GM12865 (cell line): ENCODE measurements at regions not wholly inside any gene's neighbourhood (a gene's known extent, or its start where the extent isn't known, plus 50 kb on each side); places are given as distances from the start of the nearest gene placed in this dataset.
"Not testable (repeated sequence)": the region's sequence is repeated elsewhere in the genome, so short reads cannot be mapped to it uniquely, and the experiment has no call there.

Source experiments
- DNase-seq: peaks from one replicate; pipeline ENCODE4 v3.0.0; 2010; ENCODE audit warnings: low read depth
- H3K4me3 ChIP-seq: 2 replicates; pipeline ENCODE4 v1.5.1; 2011; ENCODE audit warnings: mild to moderate bottlenecking, low read depth, low read length, control low read depth
- TF ChIP-seq, protein P1 (sequence below): IDR thresholded peaks from 2 replicates; pipeline ENCODE4 v1.5.1; 2011; ENCODE audit warnings: low read length, control low read depth, low read depth, inconsistent platforms; ENCODE audit not compliant: insufficient read depth; ENCODE audit errors: missing control alignments

DNA sequence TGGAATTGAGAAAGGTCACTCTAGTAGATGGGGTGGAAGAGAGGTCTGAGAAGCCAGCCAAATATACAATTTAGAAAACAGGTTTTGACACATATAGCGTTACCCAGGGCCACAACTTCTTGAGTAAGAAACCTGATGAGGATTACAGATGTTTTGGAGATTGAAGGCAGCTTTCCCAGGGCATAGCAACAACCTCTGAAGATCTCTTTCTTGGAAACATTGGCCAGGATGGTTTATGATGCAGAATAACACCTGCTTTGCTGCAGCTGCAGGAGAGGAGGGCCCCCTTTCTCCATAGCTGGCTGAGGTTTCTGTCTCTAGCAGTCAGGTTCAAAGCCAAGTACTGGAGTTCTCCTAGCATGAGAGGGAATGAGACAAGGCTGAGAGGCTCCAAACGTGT is 75.1 kb upstream of the NUP50 start:
- no peak for DNase-seq
- H3K4me3 ChIP-seq, result no peak overlapping the region
- TF ChIP-seq, protein P1, sequence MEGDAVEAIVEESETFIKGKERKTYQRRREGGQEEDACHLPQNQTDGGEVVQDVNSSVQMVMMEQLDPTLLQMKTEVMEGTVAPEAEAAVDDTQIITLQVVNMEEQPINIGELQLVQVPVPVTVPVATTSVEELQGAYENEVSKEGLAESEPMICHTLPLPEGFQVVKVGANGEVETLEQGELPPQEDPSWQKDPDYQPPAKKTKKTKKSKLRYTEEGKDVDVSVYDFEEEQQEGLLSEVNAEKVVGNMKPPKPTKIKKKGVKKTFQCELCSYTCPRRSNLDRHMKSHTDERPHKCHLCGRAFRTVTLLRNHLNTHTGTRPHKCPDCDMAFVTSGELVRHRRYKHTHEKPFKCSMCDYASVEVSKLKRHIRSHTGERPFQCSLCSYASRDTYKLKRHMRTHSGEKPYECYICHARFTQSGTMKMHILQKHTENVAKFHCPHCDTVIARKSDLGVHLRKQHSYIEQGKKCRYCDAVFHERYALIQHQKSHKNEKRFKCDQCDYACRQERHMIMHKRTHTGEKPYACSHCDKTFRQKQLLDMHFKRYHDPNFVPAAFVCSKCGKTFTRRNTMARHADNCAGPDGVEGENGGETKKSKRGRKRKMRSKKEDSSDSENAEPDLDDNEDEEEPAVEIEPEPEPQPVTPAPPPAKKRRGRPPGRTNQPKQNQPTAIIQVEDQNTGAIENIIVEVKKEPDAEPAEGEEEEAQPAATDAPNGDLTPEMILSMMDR, result no peak

DNA sequence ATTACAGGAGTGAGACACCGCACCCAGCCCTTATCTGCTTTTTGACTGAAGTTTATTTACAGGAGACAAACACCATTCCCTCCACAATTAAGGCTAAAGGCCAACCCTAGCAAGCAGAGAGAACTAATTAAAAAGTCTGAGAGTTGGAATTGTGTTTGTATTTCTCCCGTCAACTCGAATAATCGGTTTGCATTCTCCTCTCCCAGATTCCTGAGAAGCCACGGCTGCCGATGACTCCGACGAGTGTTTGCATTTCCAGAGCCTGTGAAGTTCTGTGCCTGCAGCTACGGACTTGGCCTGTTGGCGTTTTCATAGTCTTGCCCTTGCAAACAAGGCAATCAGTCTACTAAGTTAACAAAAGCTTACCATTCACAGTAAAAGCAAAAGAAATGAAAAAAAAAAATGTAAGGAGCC is 73.2 kb upstream of the NUP50 start:
- DNase-seq, result no peak

DNA sequence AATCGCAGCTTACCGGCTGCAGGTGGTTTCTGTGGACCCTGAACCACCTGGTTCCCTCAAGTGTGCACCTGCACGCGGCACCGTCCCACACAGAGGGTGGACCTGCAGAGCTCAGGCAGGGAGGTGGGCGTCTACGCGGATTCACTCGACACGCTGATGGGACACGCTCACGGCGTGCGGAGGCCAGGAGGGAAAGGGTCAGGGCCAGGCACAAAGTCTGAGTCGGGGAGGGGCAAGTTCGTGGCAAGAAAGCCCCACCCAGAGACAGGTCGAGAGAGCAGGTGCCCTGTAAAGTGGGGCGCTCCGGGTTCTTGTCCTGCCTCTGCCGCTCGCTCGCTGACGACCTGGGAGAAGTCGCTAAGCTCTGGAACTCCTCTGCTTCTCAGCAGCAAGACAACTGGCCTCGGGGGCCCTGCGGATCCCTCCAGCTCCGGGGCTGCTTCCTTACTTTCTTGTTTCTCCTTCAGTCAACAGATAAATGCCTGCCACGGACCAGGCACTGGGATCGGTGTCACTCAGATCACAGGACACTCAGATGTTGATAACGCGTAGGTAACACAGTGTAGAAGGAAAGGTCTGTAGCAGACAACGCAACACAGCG is 72.4 kb upstream of the NUP50 start:
- no peak overlapping the region for H3K4me3 ChIP-seq
- TF ChIP-seq, protein P1, result no peak
- DNase-seq, result no peak

More for the DNA sequence above, 73.2 kb upstream of the NUP50 start:
- H3K4me3 ChIP-seq, result no peak overlapping the region
- TF ChIP-seq, protein P1, result no peak

DNA sequence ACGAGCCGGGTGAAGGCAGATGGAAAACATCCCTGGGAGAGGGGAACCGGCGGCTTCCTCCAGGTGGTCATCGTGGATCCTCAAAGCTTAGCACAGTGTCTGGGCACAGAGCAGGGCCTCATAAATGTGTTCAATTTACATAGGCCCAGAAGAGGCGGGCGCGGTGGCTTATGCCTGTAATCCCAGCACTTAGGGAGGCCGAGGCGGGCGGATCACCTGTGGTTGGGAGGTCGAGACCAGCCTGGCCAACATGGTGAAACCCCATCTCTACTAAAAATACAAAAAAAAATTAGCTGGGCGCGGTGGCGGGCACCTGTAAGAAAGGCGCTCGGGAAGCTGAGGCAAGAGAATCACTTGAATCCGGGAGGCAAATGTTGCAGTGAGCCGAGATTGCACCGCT is 71.8 kb upstream of the NUP50 start:
- not testable (repeated sequence) for DNase-seq, H3K4me3 ChIP-seq

GRCh38 chr22:45092644-45093043 is 71.1 kb upstream of the NUP50 start:
- no peak overlapping the region for H3K4me3 ChIP-seq
- TF ChIP-seq, protein P1, result no peak
- DNase-seq, result no peak

GRCh38 chr22:45093609-45094008 is 70.1 kb upstream of the NUP50 start:
- TF ChIP-seq, protein P1, result no peak
- DNase-seq, result no peak
- H3K4me3 ChIP-seq, result no peak overlapping the region

DNA sequence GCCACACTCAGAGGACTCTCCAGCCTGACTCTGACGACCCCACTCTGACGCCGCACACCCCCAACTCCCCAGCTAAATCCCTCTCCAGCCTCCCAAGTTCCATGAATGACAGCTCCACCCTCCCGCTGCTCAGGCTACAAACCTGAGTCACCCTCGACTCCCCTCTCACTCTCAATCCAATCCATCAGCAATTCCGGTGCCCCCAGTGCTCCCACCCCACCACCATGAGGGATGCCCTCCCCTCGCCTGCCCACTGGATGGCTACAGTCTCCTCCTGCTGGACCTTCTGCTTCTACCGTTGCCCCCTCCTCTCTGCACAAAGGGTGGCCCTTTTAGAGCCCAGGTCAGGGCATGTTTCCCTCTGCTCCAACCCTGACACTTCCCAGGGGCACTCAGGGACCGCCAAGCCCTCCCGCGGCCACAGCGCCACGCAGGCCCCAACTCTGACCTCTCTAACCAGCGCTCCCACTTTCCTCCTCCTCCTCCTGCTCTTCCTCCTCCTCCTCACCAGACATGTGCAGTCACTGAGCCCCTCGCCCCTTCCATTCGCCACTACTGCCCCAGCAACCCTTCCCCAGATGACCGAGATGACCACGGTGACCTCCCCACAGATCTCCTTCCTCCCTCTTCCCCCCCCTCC is 69.5 kb upstream of the NUP50 start:
- no peak overlapping the region for H3K4me3 ChIP-seq
- TF ChIP-seq, protein P1, result no peak
- no peak for DNase-seq
